ENCODE measurements at regions not wholly inside any gene's neighbourhood (a gene's known extent, or its start where the extent isn't known, plus 50 kb on each side); places are given as distances from the start of the nearest gene placed in this dataset.
A peak's percentile ranks its signal among the peaks of the same experiment; 100 is the strongest.

GRCh38 chr5:87899208-87899661 lies 369.4 kb downstream of the TMEM161B start:
- TF ChIP-seq EZH2 (IDR thresholded peaks at IDR 0.05; ENCODE audit: low read depth, unreplicated experiment) (no peak), CTCF (conservative IDR thresholded peaks at IDR 0.05; ENCODE audit: low read depth in 2 of 2) (peak; percentile 39 to 55; a peak in 3 of 4 replicates), EZH2phosphoT487 (IDR thresholded peaks at IDR 0.05; ENCODE audit: unreplicated experiment) (no peak), POLR2AphosphoS5 (IDR thresholded peaks at IDR 0.05; ENCODE audit: low read depth) (no peak), CREB1 (CRISPR knock-in tag; IDR thresholded peaks at IDR 0.05; ENCODE audit: low read depth) (no peak), JUNB (IDR thresholded peaks at IDR 0.05; ENCODE audit: unreplicated experiment) (no peak), ZNF331 (CRISPR knock-in tag; IDR thresholded peaks at IDR 0.05; ENCODE audit: low read depth) (no peak), ETS1 (IDR thresholded peaks at IDR 0.05) (no peak), REST (IDR thresholded peaks at IDR 0.05; ENCODE audit: unreplicated experiment) (no peak), STAT1 (IDR thresholded peaks at IDR 0.05; ENCODE audit: unreplicated experiment) (no peak), ZNF114 (CRISPR knock-in tag; IDR thresholded peaks at IDR 0.05) (no peak)

All from GM23338 (cell line).